DOHH2 (cell line): ENCODE measurements at regions not wholly inside any gene's neighbourhood (a gene's known extent, or its start where the extent isn't known, plus 50 kb on each side); places are given as distances from the start of the nearest gene placed in this dataset.

ENCODE experiments used
- H3F3A ChIP-seq: fragments of 200-600 bp; sonication (generic), shearing (Covaris generic); 2 replicates; pipeline ENCODE4 v1.6.0; 2016; ENCODE audit warnings: antibody characterized with exemption, mild to moderate bottlenecking; ENCODE audit not compliant: control insufficient read depth, insufficient read depth
- H3K27ac ChIP-seq: fragments of 200-600 bp; sonication (generic); 2 replicates; pipeline ENCODE4 v1.5.1; 2014; ENCODE audit warnings: low read depth, mild to moderate bottlenecking, low read length, moderate library complexity
- H3K27me3 ChIP-seq: fragments of 200-600 bp; sonication (generic); 2 replicates; pipeline ENCODE4 v1.6.1; 2014; ENCODE audit warnings: mild to moderate bottlenecking, low read length, mixed read lengths; ENCODE audit not compliant: control insufficient read depth
- H3K36me3 ChIP-seq: fragments of 200-600 bp; sonication (generic); 2 replicates; pipeline ENCODE4 v1.6.1; 2014; ENCODE audit warnings: mild to moderate bottlenecking, low read length, moderate library complexity, mixed read lengths; ENCODE audit not compliant: control insufficient read depth
- H3K4me1 ChIP-seq: fragments of 200-600 bp; sonication (generic); 2 replicates; pipeline ENCODE4 v1.6.1; 2014; ENCODE audit warnings: mild to moderate bottlenecking, low read length, mixed read lengths; ENCODE audit not compliant: control insufficient read depth
- H3K4me2 ChIP-seq: fragments of 200-600 bp; sonication (generic); 2 replicates; pipeline ENCODE4 v1.6.0; 2014; ENCODE audit warnings: mild to moderate bottlenecking, low read length, moderate library complexity
- H3K4me3 ChIP-seq: fragments of 200-600 bp; sonication (generic); 2 replicates; pipeline ENCODE4 v1.5.1; 2014; ENCODE audit warnings: mild to moderate bottlenecking, low read length, mixed read lengths
- H3K79me2 ChIP-seq: fragments of 200-600 bp; sonication (generic); 2 replicates; pipeline ENCODE4 v1.6.1; 2014; ENCODE audit warnings: mild to moderate bottlenecking, low read length, mixed read lengths; ENCODE audit not compliant: control insufficient read depth
- H3K9me2 ChIP-seq: fragments of 200-600 bp; sonication (generic); replicated peaks from 2 replicates; pipeline ENCODE4 v1.6.1; 2014; ENCODE audit warnings: mild to moderate bottlenecking, low read length, mixed read lengths; ENCODE audit not compliant: control insufficient read depth
- H3K9me3 ChIP-seq: fragments of 200-600 bp; sonication (generic); 2 replicates; pipeline ENCODE4 v1.6.1; 2014; ENCODE audit warnings: antibody characterized with exemption, low read length, mixed read lengths; ENCODE audit not compliant: control insufficient read depth, insufficient read depth
- H4K20me1 ChIP-seq: fragments of 200-600 bp; sonication (generic); 2 replicates; pipeline ENCODE4 v1.6.0; 2014; ENCODE audit warnings: low read depth, mild to moderate bottlenecking, antibody characterized with exemption, low read length, moderate library complexity; ENCODE audit not compliant: control insufficient read depth, insufficient read depth
- CTCF ChIP-seq: fragments of 200-600 bp; sonication (generic); IDR thresholded peaks from one replicate; pipeline ENCODE4 v1.5.1; 2014; ENCODE audit warnings: antibody characterized with exemption, mild to moderate bottlenecking, low read depth, low read length; ENCODE audit not compliant: poor library complexity, severe bottlenecking
- EZH2phosphoT487 ChIP-seq: fragments of 200-600 bp; sonication (generic); IDR thresholded peaks from 2 replicates; pipeline ENCODE4 v1.6.1; 2017; ENCODE audit warnings: borderline replicate concordance, mild to moderate bottlenecking, antibody characterized with exemption, low read length, moderate library complexity, mixed read lengths

- Histone ChIP-seq H3K27me3 (no peaks in the 10 kb centered on the region), H3K4me3 (no peak overlapping the region), H3K4me2 (no peak overlapping the region), H3K4me1 (no peaks in the 10 kb centered on the region), H3K79me2 (no peaks in the 10 kb centered on the region), H4K20me1 (no peaks in the 10 kb centered on the region), H3K9me3 (no peaks in the 10 kb centered on the region), H3K36me3 (no peaks in the 10 kb centered on the region), H3K27ac (no peak overlapping the region), H3K9me2 (no peaks in the 10 kb centered on the region), H3F3A (no peaks in the 10 kb centered on the region)
- TF ChIP-seq CTCF (no peak), EZH2phosphoT487 (no peak)
Observed at GRCh38 chr15:77724715-77725114, 92.0 kb upstream of the LINGO1 start.

GRCh38 chr15:77723756-77724155 lies 91.0 kb upstream of the LINGO1 start:
- H3F3A ChIP-seq, result no peaks in the 10 kb centered on the region
- H3K9me2 ChIP-seq, result no peaks in the 10 kb centered on the region
- no peaks in the 10 kb centered on the region for H3K79me2 ChIP-seq
- no peaks in the 10 kb centered on the region for H3K4me1 ChIP-seq
- no peak overlapping the region for H3K27ac ChIP-seq
- H4K20me1 ChIP-seq, result no peaks in the 10 kb centered on the region
- no peaks in the 10 kb centered on the region for H3K27me3 ChIP-seq
- H3K9me3 ChIP-seq, result no peaks in the 10 kb centered on the region
- TF ChIP-seq EZH2phosphoT487, result no peak
- TF ChIP-seq CTCF, result no peak
- H3K36me3 ChIP-seq, result no peaks in the 10 kb centered on the region
- no peak overlapping the region for H3K4me3 ChIP-seq
- H3K4me2 ChIP-seq, result no peak overlapping the region

- Histone ChIP-seq H3F3A (no peaks in the 10 kb centered on the region), H4K20me1 (no peaks in the 10 kb centered on the region), H3K9me3 (no peaks in the 10 kb centered on the region), H3K9me2 (no peaks in the 10 kb centered on the region), H3K4me1 (no peaks in the 10 kb centered on the region), H3K27ac (no peak overlapping the region), H3K4me3 (no peak overlapping the region), H3K79me2 (no peaks in the 10 kb centered on the region), H3K36me3 (no peaks in the 10 kb centered on the region), H3K4me2 (no peak overlapping the region), H3K27me3 (no peaks in the 10 kb centered on the region)
- TF ChIP-seq CTCF (no peak), EZH2phosphoT487 (no peak)
Observed at GRCh38 chr15:77722759-77723460, 90.2 kb upstream of the LINGO1 start.

- Histone ChIP-seq H3K79me2 (no peaks in the 10 kb centered on the region), H3K36me3 (no peaks in the 10 kb centered on the region), H4K20me1 (no peaks in the 10 kb centered on the region), H3K27me3 (no peaks in the 10 kb centered on the region), H3K9me2 (no peaks in the 10 kb centered on the region), H3K27ac (no peak overlapping the region), H3K4me3 (no peak overlapping the region), H3K9me3 (no peaks in the 10 kb centered on the region), H3F3A (no peaks in the 10 kb centered on the region), H3K4me2 (no peak overlapping the region), H3K4me1 (no peaks in the 10 kb centered on the region)
- TF ChIP-seq CTCF (no peak), EZH2phosphoT487 (no peak)
Observed at GRCh38 chr15:77721963-77722362, 89.3 kb upstream of the LINGO1 start.
